ENCODE measurements at regions not wholly inside any gene's neighbourhood (a gene's known extent, or its start where the extent isn't known, plus 50 kb on each side); places are given as distances from the start of the nearest gene placed in this dataset.

- Histone ChIP-seq H3K79me2 (replicated peaks; ENCODE audit: insufficient read depth, low read length) (no peaks in the 10 kb centered on the region), H3K9me3 (ENCODE audit: low read length) (no peaks in the 10 kb centered on the region), H3K4me3 (ENCODE audit: low read length) (no peak overlapping the region), H3K9ac (ENCODE audit: low read length) (no peak overlapping the region), H3K36me3 (ENCODE audit: insufficient read depth, low read length) (no peaks in the 10 kb centered on the region), H3K9me2 (ENCODE audit: insufficient read depth, low read length) (no peaks in the 10 kb centered on the region), H3K4me2 (ENCODE audit: low read length) (no peak overlapping the region), H3K27me3 (ENCODE audit: insufficient read depth, low read depth, low read length) (no peaks in the 10 kb centered on the region), H4K20me1 (ENCODE audit: insufficient read depth) (no peaks in the 10 kb centered on the region), H3F3A (ENCODE audit: insufficient read depth, low read length, poor library complexity, severe bottlenecking) (no peaks in the 10 kb centered on the region), H3K27ac (ENCODE audit: low read length) (no peak overlapping the region), H2AFZ (ENCODE audit: low read depth, low read length) (no peak overlapping the region)
- no peak for TF ChIP-seq SMC3 (conservative IDR thresholded peaks at IDR 0.05; ENCODE audit: poor library complexity)
- no peak for TF ChIP-seq REST (IDR thresholded peaks at IDR 0.05; ENCODE audit: borderline replicate concordance)
- no peak for TF ChIP-seq POLR2AphosphoS5 (IDR thresholded peaks at IDR 0.05)
- no peak for TF ChIP-seq CTCF (IDR thresholded peaks at IDR 0.05; ENCODE audit: poor library complexity, severe bottlenecking)
- no peak for TF ChIP-seq MXI1 (conservative IDR thresholded peaks at IDR 0.05; ENCODE audit: poor library complexity, severe bottlenecking)
- no peak for TF ChIP-seq TAF1 (IDR thresholded peaks at IDR 0.05; ENCODE audit: low read depth)
Observed at GRCh38 chr11:119907122-119907851, 178.3 kb upstream of the NECTIN1 start.

- H3K9me3 ChIP-seq (ENCODE audit: low read length), result no peaks in the 10 kb centered on the region
- H3K36me3 ChIP-seq (ENCODE audit: insufficient read depth, low read length), result no peaks in the 10 kb centered on the region
- H4K20me1 ChIP-seq (ENCODE audit: insufficient read depth), result no peaks in the 10 kb centered on the region
- no peak overlapping the region for H2AFZ ChIP-seq (ENCODE audit: low read depth, low read length)
- no peaks in the 10 kb centered on the region for H3K27me3 ChIP-seq (ENCODE audit: insufficient read depth, low read depth, low read length)
- no peaks in the 10 kb centered on the region for H3K9me2 ChIP-seq (ENCODE audit: insufficient read depth, low read length)
- no peaks in the 10 kb centered on the region for H3F3A ChIP-seq (ENCODE audit: insufficient read depth, low read length, poor library complexity, severe bottlenecking)
- TF ChIP-seq TAF1 (IDR thresholded peaks at IDR 0.05; ENCODE audit: low read depth), result no peak
- TF ChIP-seq MXI1 (conservative IDR thresholded peaks at IDR 0.05; ENCODE audit: poor library complexity, severe bottlenecking), result no peak
- TF ChIP-seq CTCF (IDR thresholded peaks at IDR 0.05; ENCODE audit: poor library complexity, severe bottlenecking), result no peak
- no peak for TF ChIP-seq SMC3 (conservative IDR thresholded peaks at IDR 0.05; ENCODE audit: poor library complexity)
- no peak for TF ChIP-seq REST (IDR thresholded peaks at IDR 0.05; ENCODE audit: borderline replicate concordance)
- no peak for TF ChIP-seq EZH2 (IDR thresholded peaks at IDR 0.05; ENCODE audit: borderline replicate concordance, insufficient read depth, low read length, poor library complexity, severe bottlenecking)
- no peak for TF ChIP-seq POLR2AphosphoS5 (IDR thresholded peaks at IDR 0.05)
- no peak for TF ChIP-seq RAD21 (conservative IDR thresholded peaks at IDR 0.05)
- no peak for TF ChIP-seq EP300 (conservative IDR thresholded peaks at IDR 0.05; ENCODE audit: poor library complexity, severe bottlenecking)
- H3K4me3 ChIP-seq (ENCODE audit: low read length), result no peak overlapping the region
- no peak overlapping the region for H3K4me2 ChIP-seq (ENCODE audit: low read length)
- H3K27ac ChIP-seq (ENCODE audit: low read length), result no peak overlapping the region
- no peak overlapping the region for H3K9ac ChIP-seq (ENCODE audit: low read length)
- no peaks in the 10 kb centered on the region for H3K79me2 ChIP-seq (replicated peaks; ENCODE audit: insufficient read depth, low read length)
Observed at GRCh38 chr11:119906376-119906775, 177.4 kb upstream of the NECTIN1 start.
